SK-N-MC (cell line): ENCODE measurements at regions not wholly inside any gene's neighbourhood (a gene's known extent, or its start where the extent isn't known, plus 50 kb on each side); places are given as distances from the start of the nearest gene placed in this dataset.

Experiments used
- EZH2 ChIP-seq: fragments of 200-600 bp; sonication (generic); IDR thresholded peaks from one replicate; pipeline ENCODE4 v1.6.1; 2017; ENCODE audit warnings: antibody characterized with exemption
- FOXP2 ChIP-seq: optimal IDR thresholded peaks from 2 replicates; pipeline ENCODE3; 2011; ENCODE audit warnings: mild to moderate bottlenecking, moderate library complexity; ENCODE audit not compliant: insufficient read depth; ENCODE audit errors: extremely low read length, control extremely low read depth
- POLR2AphosphoS5 ChIP-seq: IDR thresholded peaks from 2 replicates; pipeline ENCODE4 v1.6.1; 2012; ENCODE audit warnings: mild to moderate bottlenecking, low read depth, low read length, borderline replicate concordance

DNA sequence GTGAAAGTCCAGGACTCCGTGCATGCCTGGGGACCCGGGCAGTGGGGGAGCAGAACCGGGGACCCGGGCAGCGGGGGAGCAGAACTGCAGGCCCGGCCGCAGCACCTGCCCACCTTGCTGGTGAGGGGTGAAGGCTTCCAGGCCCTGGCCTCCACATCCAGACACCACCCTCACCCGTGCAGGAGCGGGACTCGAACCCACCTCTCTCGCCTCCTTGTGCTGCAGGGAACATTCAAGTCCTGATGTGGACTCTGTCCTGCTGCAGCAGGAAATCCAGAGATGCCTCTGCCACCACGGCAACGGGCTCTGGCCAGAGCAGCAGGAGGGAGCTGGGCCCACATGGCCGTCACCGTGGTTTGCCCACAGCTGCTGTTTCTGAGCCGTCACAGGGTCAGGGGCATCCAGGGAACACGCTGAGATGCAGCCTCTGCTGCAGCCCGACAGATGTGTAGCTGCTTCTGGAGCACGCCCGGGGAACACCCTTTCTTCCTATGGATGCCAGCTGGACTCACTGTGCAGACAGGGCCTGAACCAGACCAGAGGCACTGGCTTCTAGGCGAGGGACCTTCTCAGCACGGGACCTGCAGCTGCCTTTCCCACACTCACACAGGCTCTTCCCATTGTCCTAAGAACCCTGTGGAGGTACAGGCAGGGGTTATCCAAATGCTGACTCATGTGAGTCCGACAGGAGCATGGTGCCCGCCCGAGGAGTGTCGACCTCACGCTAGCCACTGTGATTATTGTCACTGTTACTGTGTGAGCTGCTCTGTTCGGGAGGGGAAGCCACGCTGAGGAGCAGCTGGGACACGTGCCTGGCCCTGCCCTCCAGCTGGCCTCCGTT, 89.2 kb upstream of the CTDP1 start:
- no peak for TF ChIP-seq EZH2
- TF ChIP-seq POLR2AphosphoS5, result no peak
- no peak for TF ChIP-seq FOXP2
